CD14-positive monocyte (primary cell): ENCODE measurements at regions not wholly inside any gene's neighbourhood (a gene's known extent, or its start where the extent isn't known, plus 50 kb on each side); places are given as distances from the start of the nearest gene placed in this dataset.

Source experiments
- DNase-seq, 3 donors: peaks; one replicate each; pipeline ENCODE4 v3.0.0-alpha.2; 2011 to 2022
- H2AFZ ChIP-seq: 2 replicates; pipeline ENCODE4 v1.6.0; 2012; ENCODE audit warnings: mild to moderate bottlenecking, low read depth, low read length, inconsistent platforms; ENCODE audit not compliant: insufficient read depth, poor library complexity, severe bottlenecking
- H3K27ac ChIP-seq, 2 donors: 1 replicate in 1 of 2; 2 replicates in 1 of 2; pipeline ENCODE4 v1.5.1; 2012 to 2013; ENCODE audit warnings: low read length in 2 of 2, control low read depth in 1 of 2, inconsistent platforms in 1 of 2, low read depth in 1 of 2, mild to moderate bottlenecking in 1 of 2
- H3K27me3 ChIP-seq, 2 donors: one replicate each; pipeline versions ENCODE4 v1.6.0 to v1.6.1; 2011 to 2013; ENCODE audit warnings: low read length in 2 of 2; ENCODE audit not compliant: control insufficient read depth in 2 of 2, insufficient read depth in 2 of 2
- H3K36me3 ChIP-seq, 2 donors: replicated peaks in 1 of 2; 1 replicate in 1 of 2; 2 replicates in 1 of 2; pipeline versions ENCODE4 v1.5.1 to v1.6.1; 2012 to 2013; ENCODE audit warnings: low read length in 2 of 2, control low read depth in 1 of 2, inconsistent platforms in 1 of 2, mild to moderate bottlenecking in 1 of 2; ENCODE audit not compliant: insufficient read depth in 2 of 2, control insufficient read depth in 1 of 2
- H3K4me1 ChIP-seq, 2 donors: 1 replicate in 1 of 2; 2 replicates in 1 of 2; pipeline versions ENCODE4 v1.5.1 to v1.6.1; 2012 to 2013; ENCODE audit warnings: low read length in 2 of 2, control low read depth in 1 of 2, inconsistent platforms in 1 of 2, mild to moderate bottlenecking in 1 of 2, moderate library complexity in 1 of 2; ENCODE audit not compliant: insufficient read depth in 2 of 2, control insufficient read depth in 1 of 2
- H3K4me2 ChIP-seq: replicated peaks from 2 replicates; pipeline ENCODE3; 2012; ENCODE audit warnings: low read length, moderate library complexity, mild to moderate bottlenecking; ENCODE audit not compliant: poor library complexity, severe bottlenecking; ENCODE audit errors: extremely low read depth
- H3K4me3 ChIP-seq, 3 experiments: fragments of 200-600 bp in 1 of 3; sonication (generic) in 1 of 3; replicated peaks in 1 of 3; 1 replicate in 2 of 3; 2 replicates in 1 of 3; pipeline ENCODE4 v1.5.1; 2011 to 2013; ENCODE audit warnings: low read length in 3 of 3, mild to moderate bottlenecking in 3 of 3, control low read depth in 2 of 3, low read depth in 2 of 3, inconsistent platforms in 1 of 3, moderate library complexity in 1 of 3
- H3K79me2 ChIP-seq: 2 replicates; pipeline ENCODE4 v1.6.0; 2012; ENCODE audit warnings: mild to moderate bottlenecking, control low read depth, inconsistent platforms, low read length, moderate library complexity; ENCODE audit not compliant: insufficient read depth
- H3K9ac ChIP-seq: 2 replicates; pipeline ENCODE4 v1.6.0; 2017; ENCODE audit warnings: low read length, mild to moderate bottlenecking; ENCODE audit not compliant: insufficient read depth, poor library complexity, severe bottlenecking
- H3K9me3 ChIP-seq, 2 donors: replicated peaks in 1 of 2; 1 replicate in 1 of 2; 2 replicates in 1 of 2; pipeline versions ENCODE4 v1.5.1 to v1.6.1; 2012 to 2013; ENCODE audit warnings: low read length in 2 of 2, control low read depth in 1 of 2; ENCODE audit not compliant: control insufficient read depth in 1 of 2, insufficient read depth in 1 of 2
- H4K20me1 ChIP-seq: 2 replicates; pipeline ENCODE4 v1.6.0; 2012; ENCODE audit warnings: mild to moderate bottlenecking, low read length, control low read depth, moderate library complexity; ENCODE audit not compliant: insufficient read depth
- H3K27ac Mint-ChIP-seq, 7 donors: one replicate each; pipeline ENCODE4 v1.8.0; 2020; ENCODE audit warnings: mild to moderate bottlenecking in 7 of 7, mixed read lengths in 7 of 7, moderate library complexity in 6 of 7, inconsistent platforms in 2 of 7
- H3K27me3 Mint-ChIP-seq, 3 donors: one replicate each; pipeline ENCODE4 v1.8.0; 2021 to 2022; ENCODE audit warnings: low read depth in 3 of 3, mild to moderate bottlenecking in 3 of 3, mixed read lengths in 3 of 3, moderate library complexity in 3 of 3, inconsistent platforms in 1 of 3
- H3K36me3 Mint-ChIP-seq, 2 donors: one replicate each; pipeline ENCODE4 v1.8.0; 2020; ENCODE audit warnings: mixed read lengths in 2 of 2, inconsistent platforms in 1 of 2, mild to moderate bottlenecking in 1 of 2
- H3K4me1 Mint-ChIP-seq: one replicate; pipeline ENCODE4 v1.8.0; 2020; ENCODE audit warnings: mild to moderate bottlenecking, mixed read lengths
- H3K4me3 Mint-ChIP-seq, 2 donors: one replicate each; pipeline ENCODE4 v1.8.0; 2020; ENCODE audit warnings: mild to moderate bottlenecking in 2 of 2, mixed read lengths in 2 of 2, moderate library complexity in 1 of 2
- H3K9me3 Mint-ChIP-seq, 7 donors: one replicate each; pipeline ENCODE4 v1.8.0; 2020 to 2022; ENCODE audit warnings: mixed read lengths in 7 of 7, mild to moderate bottlenecking in 6 of 7, moderate library complexity in 6 of 7, inconsistent platforms in 2 of 7
- CTCF ChIP-seq: fragments of 200-600 bp; IDR thresholded peaks from one replicate; pipeline ENCODE4 v1.8.0; 2022; ENCODE audit warnings: antibody characterized with exemption, mild to moderate bottlenecking
- whole genome bisulfite sequencing: methylation state at CpG from one replicate; pipeline ENCODE4 v1.1.5; 2013; ENCODE audit warnings: missing lambda C conversion rate; ENCODE audit not compliant: insufficient coverage; 5-methylcytosine and 5-hydroxymethylcytosine counted together
- intact Hi-C, 2 donors: fragments of 100-400 bp; cut with micrococcal nuclease; formaldehyde crosslinking; loops; one replicate each; pipeline versions ENCODE4 v1.15.0 to v1.15.1; 2023

- Histone ChIP-seq H3K79me2 (no peaks in the 10 kb centered on the region), H3K4me3 (no peak overlapping the region), H3K9me3 (no peaks in the 10 kb centered on the region), H2AFZ (no peak overlapping the region), H4K20me1 (no peaks in the 10 kb centered on the region), H3K4me2 (no peak overlapping the region), H3K27me3 (no peaks in the 10 kb centered on the region), H3K36me3 (no peaks in the 10 kb centered on the region), H3K4me1 (no peaks in the 10 kb centered on the region), H3K27ac (no peak overlapping the region), H3K9ac (no peak overlapping the region)
- Mint-ChIP-seq H3K27ac (no peak overlapping the region), H3K27me3 (no peaks in the 10 kb centered on the region), H3K4me1 (no peaks in the 10 kb centered on the region), H3K36me3 (no peaks in the 10 kb centered on the region), H3K4me3 (no peak overlapping the region), H3K9me3 (peaks cover 0 to 6% (median 1%) of the 10 kb centered on the region in 7 donors)
- DNase-seq: no peak
- intact Hi-C loops: no loop called here
- no peak for TF ChIP-seq CTCF
- WGBS: no CpG with 5 or more reads among the region's 1 CpG
Measured at GRCh38 chr5:144774197-144774596, 603.5 kb downstream of the KCTD16 start.

GRCh38 chr5:144773628-144774027 is 603.0 kb downstream of the KCTD16 start:
- Histone ChIP-seq H3K27me3 (no peaks in the 10 kb centered on the region), H3K79me2 (no peaks in the 10 kb centered on the region), H3K27ac (no peak overlapping the region), H3K4me3 (no peak overlapping the region), H4K20me1 (no peaks in the 10 kb centered on the region), H3K36me3 (no peaks in the 10 kb centered on the region), H3K9me3 (no peaks in the 10 kb centered on the region), H3K4me1 (no peaks in the 10 kb centered on the region), H3K4me2 (no peak overlapping the region), H3K9ac (no peak overlapping the region), H2AFZ (no peak overlapping the region)
- H3K4me1 Mint-ChIP-seq: no peaks in the 10 kb centered on the region
- no peaks in the 10 kb centered on the region for H3K36me3 Mint-ChIP-seq
- H3K27me3 Mint-ChIP-seq: no peaks in the 10 kb centered on the region
- 100% methylated on average over 1 of the region's 4 CpGs for WGBS
- H3K4me3 Mint-ChIP-seq: no peak overlapping the region
- DNase-seq: no peak
- H3K27ac Mint-ChIP-seq: no peak overlapping the region
- no peak for TF ChIP-seq CTCF
- H3K9me3 Mint-ChIP-seq: peaks cover 0 to 6% (median 1%) of the 10 kb centered on the region in 7 donors
- intact Hi-C loops: no loop called here
